ENCODE measurements at regions not wholly inside any gene's neighbourhood (a gene's known extent, or its start where the extent isn't known, plus 50 kb on each side); places are given as distances from the start of the nearest gene placed in this dataset.

DNA sequence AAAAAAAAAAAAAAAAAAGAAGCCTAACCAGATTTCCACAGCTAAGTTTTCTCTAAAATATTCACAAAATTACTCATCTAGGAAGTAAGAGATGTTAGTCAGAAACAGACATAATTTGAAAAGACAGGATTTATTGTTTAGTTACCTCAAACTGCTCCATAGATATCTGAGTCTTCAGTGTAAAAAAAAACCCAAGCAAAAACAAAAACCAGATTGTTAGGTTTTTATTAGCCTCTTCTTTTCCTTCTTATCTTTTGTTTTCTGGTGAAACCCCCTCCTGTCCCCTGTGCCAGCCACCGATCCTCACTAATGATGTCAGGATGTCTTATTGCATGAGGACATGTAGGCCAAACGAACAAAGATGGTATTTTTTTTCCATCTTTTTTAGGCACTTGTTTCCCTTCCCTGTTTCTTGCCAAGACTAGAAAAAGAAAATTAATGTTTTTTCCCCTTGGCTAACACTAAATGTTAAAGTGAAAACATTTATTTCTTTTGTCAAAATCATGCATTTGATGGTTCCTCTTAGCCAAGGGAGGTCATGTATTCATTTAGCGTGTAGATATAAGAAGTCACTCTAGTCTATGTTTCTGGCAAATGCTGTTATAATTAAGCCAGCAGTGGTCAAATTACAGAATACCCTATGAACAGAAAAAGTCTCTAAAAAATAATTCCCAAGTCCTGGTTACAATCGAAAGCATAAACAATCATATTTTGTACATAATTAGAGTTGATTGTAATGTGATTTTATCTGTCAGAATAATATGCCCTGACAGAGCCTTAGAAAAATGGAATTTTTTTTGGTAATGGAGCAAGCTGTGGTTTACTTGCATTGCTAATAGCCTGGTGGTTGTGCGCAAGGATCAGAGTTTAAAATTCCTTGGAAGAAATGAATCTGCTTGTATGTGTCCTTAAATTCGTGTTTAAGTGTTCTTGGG lies 702.4 kb upstream of the FZD8 start:
- no peak for DNase-seq (ENCODE audit: low read depth)
- H3K36me3 ChIP-seq (ENCODE audit: control insufficient read depth, insufficient read depth, low read length): no peaks in the 10 kb centered on the region
- no peak for TF ChIP-seq CTCF (IDR thresholded peaks at IDR 0.05; ENCODE audit: insufficient read depth, low read length, poor library complexity, severe bottlenecking)
- no peak overlapping the region for H3K4me3 ChIP-seq (ENCODE audit: low read depth, low read length)
- H3K27me3 ChIP-seq (ENCODE audit: control insufficient read depth, insufficient read depth, low read length): no peaks in the 10 kb centered on the region

DNA sequence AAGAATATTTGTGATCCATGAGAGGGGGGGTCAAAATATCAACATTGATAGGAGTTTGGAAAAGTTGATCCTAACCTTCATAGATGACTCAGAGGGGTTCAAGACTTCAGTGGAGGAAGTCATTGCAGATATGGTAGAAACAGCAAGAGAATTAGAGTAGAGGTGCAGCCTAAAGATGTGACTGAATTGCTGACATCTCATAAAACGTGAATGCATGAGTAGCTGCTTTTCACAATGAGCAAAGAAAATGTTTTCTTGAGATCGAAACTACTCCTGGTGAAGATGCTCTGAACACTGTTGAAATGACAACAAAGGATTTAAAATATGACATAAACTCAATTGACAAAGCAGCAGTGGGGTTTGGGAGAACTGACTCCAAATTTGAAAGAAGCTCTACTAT lies 700.7 kb upstream of the FZD8 start:
- H3K36me3 ChIP-seq (ENCODE audit: control insufficient read depth, insufficient read depth, low read length): no peaks in the 10 kb centered on the region
- no peaks in the 10 kb centered on the region for H3K27me3 ChIP-seq (ENCODE audit: control insufficient read depth, insufficient read depth, low read length)
- DNase-seq (ENCODE audit: low read depth): no peak
- H3K4me3 ChIP-seq (ENCODE audit: low read depth, low read length): no peak overlapping the region
- TF ChIP-seq CTCF (IDR thresholded peaks at IDR 0.05; ENCODE audit: insufficient read depth, low read length, poor library complexity, severe bottlenecking): no peak

GRCh38 chr10:36341471-36341870 lies 699.4 kb upstream of the FZD8 start:
- DNase-seq (ENCODE audit: low read depth): no peak
- Histone ChIP-seq H3K4me3 (ENCODE audit: low read depth, low read length) (no peak overlapping the region), H3K27me3 (ENCODE audit: control insufficient read depth, insufficient read depth, low read length) (no peaks in the 10 kb centered on the region), H3K36me3 (ENCODE audit: control insufficient read depth, insufficient read depth, low read length) (no peaks in the 10 kb centered on the region)
- no peak for TF ChIP-seq CTCF (IDR thresholded peaks at IDR 0.05; ENCODE audit: insufficient read depth, low read length, poor library complexity, severe bottlenecking)

DNA sequence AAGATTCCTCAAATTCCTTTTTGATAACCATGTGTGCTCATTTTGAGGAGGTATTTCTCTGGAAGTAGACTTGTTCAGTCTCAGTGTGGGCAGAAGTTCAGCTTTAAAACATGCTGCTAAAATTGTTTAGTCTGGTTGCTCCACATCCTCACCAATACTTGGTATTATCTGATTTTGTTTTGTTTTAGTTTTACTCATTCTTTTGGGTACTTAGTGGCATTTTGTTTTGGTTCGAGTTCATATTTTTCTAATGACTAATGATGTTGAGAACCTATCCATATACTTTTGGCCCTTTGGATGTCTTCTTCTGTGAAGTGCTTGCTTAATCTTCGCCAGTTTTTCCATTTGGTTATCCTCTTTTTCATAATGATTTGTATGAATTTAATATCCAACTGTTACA lies 694.2 kb upstream of the FZD8 start:
- Histone ChIP-seq H3K27me3 (ENCODE audit: control insufficient read depth, insufficient read depth, low read length) (no peaks in the 10 kb centered on the region), H3K4me3 (ENCODE audit: low read depth, low read length) (no peak overlapping the region), H3K36me3 (ENCODE audit: control insufficient read depth, insufficient read depth, low read length) (no peaks in the 10 kb centered on the region)
- DNase-seq (ENCODE audit: low read depth): no peak
- no peak for TF ChIP-seq CTCF (IDR thresholded peaks at IDR 0.05; ENCODE audit: insufficient read depth, low read length, poor library complexity, severe bottlenecking)

- no peak for DNase-seq (ENCODE audit: low read depth)
- TF ChIP-seq CTCF (IDR thresholded peaks at IDR 0.05; ENCODE audit: insufficient read depth, low read length, poor library complexity, severe bottlenecking): no peak
- no peaks in the 10 kb centered on the region for H3K36me3 ChIP-seq (ENCODE audit: control insufficient read depth, insufficient read depth, low read length)
- H3K27me3 ChIP-seq (ENCODE audit: control insufficient read depth, insufficient read depth, low read length): no peaks in the 10 kb centered on the region
- no peak overlapping the region for H3K4me3 ChIP-seq (ENCODE audit: low read depth, low read length)
These were observed 691.4 kb upstream of the FZD8 start for GRCh38 chr10:36333446-36333845.

GRCh38 chr10:36332926-36333325 lies 690.8 kb upstream of the FZD8 start:
- no peaks in the 10 kb centered on the region for H3K36me3 ChIP-seq (ENCODE audit: control insufficient read depth, insufficient read depth, low read length)
- no peak overlapping the region for H3K4me3 ChIP-seq (ENCODE audit: low read depth, low read length)
- H3K27me3 ChIP-seq (ENCODE audit: control insufficient read depth, insufficient read depth, low read length): no peaks in the 10 kb centered on the region
- TF ChIP-seq CTCF (IDR thresholded peaks at IDR 0.05; ENCODE audit: insufficient read depth, low read length, poor library complexity, severe bottlenecking): no peak
- DNase-seq (ENCODE audit: low read depth): no peak

Data from kidney epithelial cell (primary cell).